ENCODE measurements at regions not wholly inside any gene's neighbourhood (a gene's known extent, or its start where the extent isn't known, plus 50 kb on each side); places are given as distances from the start of the nearest gene placed in this dataset. TPM values are rescaled to one million over a fixed set of nuclear protein-coding genes. Genes with fewer than 3 reads are reported as not detected.
A peak's percentile ranks its signal among the peaks of the same experiment; 100 is the strongest.
"Not testable (repeated sequence)": the region's sequence is repeated elsewhere in the genome, so short reads cannot be mapped to it uniquely, and the experiment has no call there.

- not testable (repeated sequence) for H3K36me3 Mint-ChIP-seq (ENCODE audit: low read depth); H3K27ac ChIP-seq (ENCODE audit: low read depth); H3K27me3 ChIP-seq (ENCODE audit: insufficient read depth); H3K9me2 ChIP-seq (ENCODE audit: insufficient read depth); H3K27me3 Mint-ChIP-seq (ENCODE audit: insufficient read depth, low read depth, poor library complexity); H3K4me1 Mint-ChIP-seq; H3F3A ChIP-seq (replicated peaks; ENCODE audit: low read depth); H4K20me1 ChIP-seq (replicated peaks; ENCODE audit: insufficient read depth); H3K9me3 Mint-ChIP-seq; H3K4me3 ChIP-seq; H3K4me3 Mint-ChIP-seq; H3K4me2 ChIP-seq; H3K79me2 ChIP-seq (replicated peaks; ENCODE audit: insufficient read depth); H2AFZ ChIP-seq; ATAC-seq; DNase-seq (ENCODE audit: low spot score); H3K27ac Mint-ChIP-seq; H3K4me1 ChIP-seq (ENCODE audit: insufficient read depth); H3K36me3 ChIP-seq (ENCODE audit: insufficient read depth)
These were observed 2264.1 kb upstream of the TPTE start for GRCh38 chr21:8257083-8257799.

- H3F3A ChIP-seq (replicated peaks; ENCODE audit: low read depth); H2AFZ ChIP-seq; H3K27ac ChIP-seq (ENCODE audit: low read depth); H3K4me3 Mint-ChIP-seq; H3K4me1 ChIP-seq (ENCODE audit: insufficient read depth); H3K79me2 ChIP-seq (replicated peaks; ENCODE audit: insufficient read depth); DNase-seq (ENCODE audit: low spot score); H3K4me3 ChIP-seq; H3K27ac Mint-ChIP-seq; H3K9me3 Mint-ChIP-seq; H4K20me1 ChIP-seq (replicated peaks; ENCODE audit: insufficient read depth); H3K36me3 ChIP-seq (ENCODE audit: insufficient read depth); H3K4me2 ChIP-seq; H3K27me3 Mint-ChIP-seq (ENCODE audit: insufficient read depth, low read depth, poor library complexity); H3K36me3 Mint-ChIP-seq (ENCODE audit: low read depth); H3K27me3 ChIP-seq (ENCODE audit: insufficient read depth); H3K4me1 Mint-ChIP-seq; H3K9me2 ChIP-seq (ENCODE audit: insufficient read depth): not testable (repeated sequence)
- peak; percentile 47; the same call in 2 of the 3 replicates for ATAC-seq
These were observed 2261.2 kb upstream of the TPTE start for GRCh38 chr21:8260065-8260627.

Small RNA genes lying in the stretch of these regions (microRNA-seq; reads per million reads assigned to microRNA genes)
- gene MIR3648-1 (not detected), gene MIR3687-1 (not detected), gene MIR6724-1 (not detected), gene MIR6724-2 (not detected)

Small RNA genes lying in the stretch of these regions (small RNA-seq; reads per million reads assigned to genes)
- gene MIR3648-1 (ENCODE audit: low replicate concordance) (not detected), gene MIR3687-1 (ENCODE audit: low replicate concordance) (not detected), gene MIR6724-1 (ENCODE audit: low replicate concordance) (not detected), gene MIR6724-2 (ENCODE audit: low replicate concordance) (not detected), gene RF01518 (ENCODE audit: low replicate concordance) (not detected), gene RNA5-8SN2 (ENCODE audit: low replicate concordance) (not detected)

All from GM23338 (cell line).